IPS-18c (cell line): ENCODE measurements at regions not wholly inside any gene's neighbourhood (a gene's known extent, or its start where the extent isn't known, plus 50 kb on each side); places are given as distances from the start of the nearest gene placed in this dataset.

Experiments used
- H3K4me3 ChIP-seq: 2 replicates; pipeline ENCODE4 v1.7.0; 2013; ENCODE audit warnings: low read depth, mild to moderate bottlenecking, low read length, moderate library complexity; ENCODE audit not compliant: insufficient read depth
- H3K9me3 ChIP-seq: one replicate; pipeline ENCODE4 v1.6.1; 2013; ENCODE audit warnings: mild to moderate bottlenecking, low read length, moderate library complexity; ENCODE audit not compliant: control insufficient read depth, insufficient read depth

GRCh38 chr11:10923882-10924281 is 66.0 kb upstream of the ZBED5 start:
- no peaks in the 10 kb centered on the region for H3K9me3 ChIP-seq
- no peak overlapping the region for H3K4me3 ChIP-seq

DNA sequence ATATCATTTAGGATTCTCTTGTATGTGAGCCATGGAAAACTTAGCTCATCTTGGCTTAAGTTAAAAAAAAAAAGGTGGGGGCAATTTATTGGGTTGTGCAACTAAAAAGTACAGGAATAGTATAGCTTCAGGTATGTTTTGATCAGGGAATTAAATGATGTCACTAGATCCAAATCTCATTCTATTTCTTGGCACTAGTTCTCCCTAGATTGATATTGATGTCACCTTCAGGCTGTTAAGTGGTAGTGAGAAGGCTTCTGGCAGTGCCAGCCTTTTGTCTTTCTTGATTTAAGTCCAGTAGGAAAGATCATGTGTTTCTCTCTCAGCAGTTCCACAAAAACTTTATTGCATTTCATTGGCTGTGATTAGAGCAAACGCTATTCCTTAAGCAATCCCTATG is 65.0 kb upstream of the ZBED5 start:
- Histone ChIP-seq H3K9me3 (peaks cover under 1% of the 10 kb centered on the region), H3K4me3 (no peak overlapping the region)

DNA sequence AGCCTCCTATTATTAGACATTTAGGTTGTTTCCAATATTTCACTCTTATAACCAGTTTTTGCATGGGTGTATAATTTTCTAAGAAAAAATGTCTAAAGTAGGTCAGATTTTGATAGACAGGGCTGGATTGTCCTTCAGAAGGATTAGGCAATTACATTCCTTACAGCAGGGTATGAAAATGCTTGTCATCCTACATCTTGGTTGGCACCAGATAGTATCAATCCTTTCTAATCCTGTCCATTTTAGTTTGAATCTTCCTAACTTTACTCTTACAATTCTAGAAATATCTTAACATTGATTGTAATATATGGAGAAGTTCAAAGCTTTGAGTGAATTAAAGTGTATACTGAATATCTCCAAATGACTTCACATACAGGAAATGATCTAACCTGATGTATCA is 63.0 kb upstream of the ZBED5 start:
- peaks cover 9% of the 10 kb centered on the region for H3K9me3 ChIP-seq
- no peak overlapping the region for H3K4me3 ChIP-seq

DNA sequence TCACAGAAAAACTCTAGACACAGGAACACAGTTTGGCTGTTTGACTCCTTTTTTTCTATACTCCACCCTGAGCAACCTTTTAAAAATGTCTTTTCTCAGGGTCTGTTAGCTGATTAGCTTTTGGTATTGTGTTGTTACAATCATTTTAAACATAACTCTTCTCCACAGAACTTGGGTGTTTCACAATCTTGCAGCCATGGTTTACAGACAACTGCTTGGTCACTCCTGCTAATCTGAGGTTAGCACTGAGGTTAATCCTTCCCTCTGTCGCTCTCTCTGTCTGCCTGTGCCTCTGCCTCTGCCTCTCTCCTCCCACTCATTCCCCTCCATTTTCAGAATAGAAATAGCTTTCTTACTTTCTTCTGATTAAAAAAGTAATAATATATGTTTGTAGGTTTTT is 62.4 kb upstream of the ZBED5 start:
- peaks cover 9% of the 10 kb centered on the region for H3K9me3 ChIP-seq
- no peak overlapping the region for H3K4me3 ChIP-seq

DNA sequence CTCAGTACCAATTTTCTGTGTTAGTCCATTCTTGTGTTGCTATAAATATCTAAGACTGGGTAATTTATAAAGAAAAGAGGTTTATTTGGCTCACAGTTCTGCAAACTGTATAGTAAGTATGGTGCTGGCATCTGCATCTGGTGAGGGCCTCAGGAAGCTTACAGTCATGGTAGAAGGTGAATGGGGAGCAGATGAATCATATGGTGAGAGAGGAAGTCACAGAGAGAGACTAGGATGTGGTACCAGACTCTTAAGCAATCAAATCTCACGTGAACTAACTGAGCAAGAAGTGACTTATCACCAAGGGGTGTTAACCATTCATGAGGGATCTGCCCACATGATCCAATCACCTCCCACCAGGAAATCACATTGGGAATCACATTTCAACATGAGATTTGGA is 60.8 kb upstream of the ZBED5 start:
- H3K4me3 ChIP-seq: no peak overlapping the region
- peaks cover 9% of the 10 kb centered on the region for H3K9me3 ChIP-seq

DNA sequence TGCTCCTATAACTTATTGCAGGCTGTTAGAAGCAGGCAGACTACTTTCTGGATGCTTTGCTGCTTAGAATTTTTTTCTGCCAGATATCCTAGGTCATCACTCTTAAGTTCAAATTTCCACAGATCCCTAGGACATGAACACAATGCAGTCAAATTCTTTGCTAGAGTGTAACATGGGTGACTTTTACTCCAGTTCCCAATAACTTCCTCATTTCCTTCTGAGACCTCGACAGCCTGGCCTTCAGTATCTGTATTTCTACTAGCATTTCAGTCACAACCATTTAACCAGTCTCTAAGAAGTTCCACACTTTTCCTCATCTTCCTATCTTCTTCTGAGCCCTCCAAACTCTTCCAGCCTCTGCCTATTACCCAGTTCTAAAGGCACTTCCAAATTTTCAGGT is 60.4 kb upstream of the ZBED5 start:
- H3K4me3 ChIP-seq: no peak overlapping the region

GRCh38 chr11:10917802-10918201 is 59.9 kb upstream of the ZBED5 start:
- H3K9me3 ChIP-seq: peaks cover 9% of the 10 kb centered on the region

More for the DNA sequence above, 60.4 kb upstream of the ZBED5 start:
- peaks cover 9% of the 10 kb centered on the region for H3K9me3 ChIP-seq

DNA sequence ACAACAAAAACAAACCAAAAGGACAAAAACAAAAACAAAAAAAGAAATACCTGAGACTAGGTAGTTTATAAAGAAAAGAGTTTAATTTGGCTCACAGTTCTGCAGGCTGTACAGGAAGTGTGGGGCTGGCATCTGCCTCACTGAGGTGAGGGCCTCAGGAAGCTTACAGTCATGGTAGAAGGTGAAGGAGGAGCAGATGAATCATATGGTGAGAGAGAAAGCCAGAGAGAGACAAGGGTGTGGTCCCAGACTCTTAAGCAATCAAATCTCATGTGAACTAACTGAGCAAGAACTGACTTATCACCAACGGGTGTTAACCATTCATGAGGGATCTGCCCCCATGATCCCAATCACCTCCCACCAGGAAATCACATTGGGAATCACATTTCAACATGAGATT is 58.8 kb upstream of the ZBED5 start:
- H3K9me3 ChIP-seq: peaks cover 9% of the 10 kb centered on the region
- H3K4me3 ChIP-seq: no peak overlapping the region

More at GRCh38 chr11:10917802-10918201, 59.9 kb upstream of the ZBED5 start:
- H3K4me3 ChIP-seq: no peak overlapping the region; the same call in 1 of the 2 replicates

DNA sequence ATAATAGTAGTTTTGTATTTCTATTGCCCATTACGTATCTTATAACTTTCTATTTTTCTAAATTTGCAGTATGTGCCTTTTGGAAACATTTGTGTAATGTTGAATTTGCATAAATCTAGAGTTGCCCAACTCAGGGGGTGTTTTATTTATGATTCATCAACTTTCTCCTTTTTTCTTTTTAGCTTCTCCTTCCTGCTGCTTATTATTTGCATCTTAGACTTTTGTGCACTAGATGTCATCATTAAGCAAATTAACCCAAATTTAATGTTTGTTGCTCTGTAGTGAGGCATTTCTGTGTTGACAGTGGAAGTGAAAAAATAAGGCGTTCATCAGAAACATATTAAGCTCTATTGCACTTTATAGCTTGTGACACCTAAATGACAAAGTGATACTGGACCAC is 56.2 kb upstream of the ZBED5 start:
- Histone ChIP-seq H3K9me3 (peaks cover 9% of the 10 kb centered on the region), H3K4me3 (no peak overlapping the region)

DNA sequence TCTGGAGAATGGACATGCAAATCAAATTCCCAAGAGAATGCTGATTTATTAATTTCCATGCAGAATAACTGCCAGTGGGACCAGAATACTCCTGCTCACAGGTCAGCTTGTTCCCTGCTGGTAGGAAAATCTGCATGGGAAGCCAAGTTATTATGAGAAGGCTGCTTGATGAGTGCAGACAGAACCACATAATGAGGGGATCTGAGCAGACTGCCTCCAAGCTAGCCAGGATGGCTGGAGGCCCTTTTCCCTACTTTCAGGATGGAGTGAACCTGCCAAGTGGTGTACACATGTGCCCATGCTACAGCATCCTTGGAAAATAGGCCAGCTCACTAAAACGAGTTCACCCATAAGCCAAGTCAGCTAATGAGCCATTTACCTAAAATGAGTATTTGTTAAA is 55.2 kb upstream of the ZBED5 start:
- Histone ChIP-seq H3K4me3 (no peak overlapping the region), H3K9me3 (peaks cover 9% of the 10 kb centered on the region)

DNA sequence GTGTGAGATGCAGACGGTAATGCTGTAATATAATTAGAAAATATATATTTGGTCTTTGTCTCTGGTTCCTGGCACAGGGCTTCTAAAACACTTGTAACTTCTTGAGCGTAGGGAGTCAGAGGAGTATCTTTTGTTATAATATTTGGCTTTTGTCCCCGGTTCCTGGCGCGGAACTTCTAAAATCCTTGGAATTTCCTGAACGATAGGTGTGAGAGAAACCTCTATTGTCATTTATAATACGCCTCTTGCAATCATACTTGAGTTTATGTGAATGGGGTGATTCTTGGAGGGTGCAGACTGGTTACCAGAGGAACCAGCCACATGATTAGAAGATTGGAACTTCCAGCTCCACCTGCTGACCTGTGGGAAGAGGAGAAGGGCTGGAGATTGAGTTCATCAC is 54.1 kb upstream of the ZBED5 start:
- H3K9me3 ChIP-seq: peaks cover 2% of the 10 kb centered on the region
- H3K4me3 ChIP-seq: no peak overlapping the region

- H3K9me3 ChIP-seq: no peaks in the 10 kb centered on the region
- no peak overlapping the region for H3K4me3 ChIP-seq
These were observed 51.5 kb upstream of the ZBED5 start for GRCh38 chr11:10909141-10909883.

DNA sequence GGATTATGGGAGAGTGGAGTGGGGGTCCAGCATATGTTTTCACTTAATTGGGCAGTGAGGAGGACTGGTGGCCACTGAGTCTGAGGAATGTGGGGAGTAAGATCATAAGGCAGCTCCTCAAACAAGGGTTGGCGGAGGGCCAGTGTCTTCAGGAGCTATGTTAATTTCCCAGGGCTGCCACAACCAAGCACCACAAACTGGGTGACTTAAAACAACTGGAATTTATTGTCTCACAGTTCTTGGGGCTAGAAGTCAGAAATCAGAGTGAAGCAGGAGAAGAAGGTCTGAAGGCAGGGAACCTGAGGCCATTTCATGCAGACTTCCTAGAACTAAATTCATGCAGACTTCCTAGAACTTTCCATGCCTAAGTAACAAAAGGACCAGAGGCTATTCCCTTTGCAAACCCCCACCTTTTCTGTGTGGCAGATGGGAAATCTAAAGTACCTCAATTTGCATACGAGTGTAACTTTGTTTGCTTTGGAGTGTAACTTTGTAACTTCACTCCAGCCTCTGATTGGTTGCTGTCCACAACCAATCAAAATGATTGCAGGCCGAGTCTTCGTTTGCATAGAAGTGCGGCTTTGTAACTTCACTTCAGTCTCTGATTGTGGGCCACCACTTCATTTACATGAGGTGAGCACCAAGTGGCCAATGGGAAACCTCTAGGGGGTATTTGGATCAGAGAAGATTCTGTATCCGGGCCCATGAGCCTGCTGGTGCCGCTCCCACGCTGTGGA is 50.5 kb upstream of the ZBED5 start:
- H3K4me3 ChIP-seq: no peak overlapping the region

More for the DNA sequence above, 50.5 kb upstream of the ZBED5 start:
- H3K9me3 ChIP-seq: no peaks in the 10 kb centered on the region
